Neural cell (in vitro differentiated cells): ENCODE measurements at regions not wholly inside any gene's neighbourhood (a gene's known extent, or its start where the extent isn't known, plus 50 kb on each side); places are given as distances from the start of the nearest gene placed in this dataset.

Source experiments
- EZH2 ChIP-seq: fragments of 200-600, 300-800 bp; shearing (Covaris generic), sonication (generic); IDR thresholded peaks from 2 replicates; pipeline ENCODE4 v1.6.1; 2014; ENCODE audit warnings: antibody characterized with exemption, low read length, borderline replicate concordance, mild to moderate bottlenecking; ENCODE audit not compliant: insufficient read depth, poor library complexity, severe bottlenecking
- POLR2AphosphoS5 ChIP-seq: IDR thresholded peaks from 2 replicates; pipeline ENCODE4 v1.6.1; 2012
- RAD21 ChIP-seq: fragments of 450-650 bp; conservative IDR thresholded peaks from 2 replicates; pipeline ENCODE4 v1.6.1; 2014; ENCODE audit warnings: antibody characterized with exemption, mild to moderate bottlenecking, moderate library complexity
- REST ChIP-seq: IDR thresholded peaks from 2 replicates; pipeline ENCODE4 v1.6.1; 2012; ENCODE audit warnings: borderline replicate concordance
- TF ChIP-seq, protein P1 (sequence below): fragments of 450-650 bp; IDR thresholded peaks from 2 replicates; pipeline ENCODE4 v1.5.1; 2014; ENCODE audit warnings: antibody characterized with exemption, mild to moderate bottlenecking, moderate library complexity; ENCODE audit not compliant: poor library complexity, severe bottlenecking

DNA sequence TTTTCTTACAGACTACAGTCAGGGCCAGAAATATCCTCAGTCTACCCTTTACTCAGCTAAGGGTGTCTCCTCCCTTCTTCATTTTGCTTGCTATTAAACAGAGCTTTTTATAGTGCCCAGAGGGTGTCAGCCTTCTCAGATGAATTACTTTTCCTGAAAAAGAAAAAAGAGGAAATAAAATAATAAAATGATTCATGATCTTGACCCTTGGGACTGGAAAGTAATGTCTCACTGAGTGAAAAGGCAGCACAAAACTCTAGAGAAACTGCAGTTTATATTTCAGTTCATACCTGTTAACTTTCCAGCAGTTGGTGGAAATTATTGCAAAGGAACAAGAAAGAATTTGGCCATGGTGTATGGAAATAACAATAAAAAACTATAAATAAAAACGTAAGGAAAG is 170.6 kb downstream of the IBTK start:
- TF ChIP-seq EZH2 (no peak), POLR2AphosphoS5 (no peak), REST (no peak), RAD21 (no peak)
- TF ChIP-seq, protein P1, sequence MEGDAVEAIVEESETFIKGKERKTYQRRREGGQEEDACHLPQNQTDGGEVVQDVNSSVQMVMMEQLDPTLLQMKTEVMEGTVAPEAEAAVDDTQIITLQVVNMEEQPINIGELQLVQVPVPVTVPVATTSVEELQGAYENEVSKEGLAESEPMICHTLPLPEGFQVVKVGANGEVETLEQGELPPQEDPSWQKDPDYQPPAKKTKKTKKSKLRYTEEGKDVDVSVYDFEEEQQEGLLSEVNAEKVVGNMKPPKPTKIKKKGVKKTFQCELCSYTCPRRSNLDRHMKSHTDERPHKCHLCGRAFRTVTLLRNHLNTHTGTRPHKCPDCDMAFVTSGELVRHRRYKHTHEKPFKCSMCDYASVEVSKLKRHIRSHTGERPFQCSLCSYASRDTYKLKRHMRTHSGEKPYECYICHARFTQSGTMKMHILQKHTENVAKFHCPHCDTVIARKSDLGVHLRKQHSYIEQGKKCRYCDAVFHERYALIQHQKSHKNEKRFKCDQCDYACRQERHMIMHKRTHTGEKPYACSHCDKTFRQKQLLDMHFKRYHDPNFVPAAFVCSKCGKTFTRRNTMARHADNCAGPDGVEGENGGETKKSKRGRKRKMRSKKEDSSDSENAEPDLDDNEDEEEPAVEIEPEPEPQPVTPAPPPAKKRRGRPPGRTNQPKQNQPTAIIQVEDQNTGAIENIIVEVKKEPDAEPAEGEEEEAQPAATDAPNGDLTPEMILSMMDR: no peak
